Muscle layer of colon (tissue), 2 donors: ENCODE measurements at regions not wholly inside any gene's neighbourhood (a gene's known extent, or its start where the extent isn't known, plus 50 kb on each side); places are given as distances from the start of the nearest gene placed in this dataset.

ENCODE experiments used
- H3K27ac ChIP-seq: one replicate; pipeline ENCODE4 v1.7.0; 2013; ENCODE audit warnings: low read depth, mild to moderate bottlenecking, low read length, moderate library complexity
- H3K27me3 ChIP-seq, 2 donors: one replicate each; pipeline ENCODE4 v1.7.0; 2013; ENCODE audit warnings: low read length in 2 of 2, mild to moderate bottlenecking in 2 of 2; ENCODE audit not compliant: insufficient read depth in 2 of 2, control insufficient read depth in 1 of 2
- H3K36me3 ChIP-seq: one replicate; pipeline ENCODE4 v1.7.0; 2013; ENCODE audit warnings: mild to moderate bottlenecking, low read length; ENCODE audit not compliant: insufficient read depth
- H3K4me1 ChIP-seq: one replicate; pipeline ENCODE4 v1.7.0; 2013; ENCODE audit warnings: mild to moderate bottlenecking, low read length; ENCODE audit not compliant: insufficient read depth
- H3K4me3 ChIP-seq, 2 donors: one replicate each; pipeline ENCODE4 v1.7.0; 2013; ENCODE audit warnings: low read length in 2 of 2, low read depth in 1 of 2, mild to moderate bottlenecking in 1 of 2, moderate library complexity in 1 of 2
- H3K9ac ChIP-seq: one replicate; pipeline ENCODE4 v1.7.0; 2013; ENCODE audit warnings: low read length
- H3K9me3 ChIP-seq: one replicate; pipeline ENCODE4 v1.7.0; 2013; ENCODE audit warnings: mild to moderate bottlenecking, low read length
- donor health status: abdominal sarcoma.
- donor health status: Adenocarcinoma of cecum.

DNA sequence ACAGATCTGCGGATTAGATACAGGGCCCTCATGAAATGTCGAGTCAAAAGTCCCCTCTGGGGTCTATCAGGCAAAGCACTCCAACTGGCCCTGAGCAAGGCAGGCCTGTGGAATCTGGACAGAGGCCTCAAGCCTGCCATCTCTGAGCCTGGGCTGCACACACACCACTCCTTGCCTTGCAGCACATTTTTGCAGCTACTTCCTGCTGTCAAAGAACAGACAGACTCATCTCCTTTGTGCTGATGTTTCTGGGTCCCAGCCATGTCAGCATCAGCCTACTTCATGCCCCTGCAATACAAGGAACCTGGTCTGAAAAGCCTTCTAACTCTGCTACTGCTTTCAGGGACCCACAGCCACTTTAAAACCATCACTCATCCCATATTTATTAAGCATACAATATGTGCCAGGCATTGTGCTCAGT, 60.6 kb upstream of the IL12A start:
- no peaks in the 10 kb centered on the region for H3K36me3 ChIP-seq
- peaks cover 23% of the 10 kb centered on the region for H3K4me1 ChIP-seq
- H3K9ac ChIP-seq: no peak overlapping the region
- no peak overlapping the region for H3K4me3 ChIP-seq
- peak overlapping the region; percentile 35 for H3K27ac ChIP-seq
- H3K27me3 ChIP-seq: no peaks in the 10 kb centered on the region
- H3K9me3 ChIP-seq: no peaks in the 10 kb centered on the region

DNA sequence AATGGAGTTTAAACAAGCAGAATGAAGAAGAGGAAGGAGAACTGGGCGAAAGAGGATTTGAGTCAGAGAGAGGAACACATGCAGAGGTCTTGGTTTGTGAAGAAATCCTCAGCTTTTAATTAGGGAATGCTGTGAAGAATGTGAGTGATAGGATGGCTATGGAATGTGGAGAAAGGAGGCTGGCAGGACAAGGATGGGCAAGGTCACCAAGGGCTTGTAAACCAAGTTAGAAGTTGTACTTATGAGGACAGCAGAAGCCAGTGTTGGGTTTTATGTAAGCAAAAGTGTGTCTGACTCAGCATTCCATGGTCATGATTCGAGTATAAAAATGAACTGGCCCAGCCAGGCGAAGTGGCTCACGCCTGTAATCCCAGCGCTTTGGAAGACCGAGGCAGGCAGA, 60.0 kb upstream of the IL12A start:
- Histone ChIP-seq H3K9me3 (no peaks in the 10 kb centered on the region), H3K4me1 (peaks cover 23% of the 10 kb centered on the region), H3K4me3 (no peak overlapping the region), H3K27me3 (no peaks in the 10 kb centered on the region), H3K9ac (no peak overlapping the region), H3K36me3 (no peaks in the 10 kb centered on the region), H3K27ac (peak overlapping the region; percentile 35)

DNA sequence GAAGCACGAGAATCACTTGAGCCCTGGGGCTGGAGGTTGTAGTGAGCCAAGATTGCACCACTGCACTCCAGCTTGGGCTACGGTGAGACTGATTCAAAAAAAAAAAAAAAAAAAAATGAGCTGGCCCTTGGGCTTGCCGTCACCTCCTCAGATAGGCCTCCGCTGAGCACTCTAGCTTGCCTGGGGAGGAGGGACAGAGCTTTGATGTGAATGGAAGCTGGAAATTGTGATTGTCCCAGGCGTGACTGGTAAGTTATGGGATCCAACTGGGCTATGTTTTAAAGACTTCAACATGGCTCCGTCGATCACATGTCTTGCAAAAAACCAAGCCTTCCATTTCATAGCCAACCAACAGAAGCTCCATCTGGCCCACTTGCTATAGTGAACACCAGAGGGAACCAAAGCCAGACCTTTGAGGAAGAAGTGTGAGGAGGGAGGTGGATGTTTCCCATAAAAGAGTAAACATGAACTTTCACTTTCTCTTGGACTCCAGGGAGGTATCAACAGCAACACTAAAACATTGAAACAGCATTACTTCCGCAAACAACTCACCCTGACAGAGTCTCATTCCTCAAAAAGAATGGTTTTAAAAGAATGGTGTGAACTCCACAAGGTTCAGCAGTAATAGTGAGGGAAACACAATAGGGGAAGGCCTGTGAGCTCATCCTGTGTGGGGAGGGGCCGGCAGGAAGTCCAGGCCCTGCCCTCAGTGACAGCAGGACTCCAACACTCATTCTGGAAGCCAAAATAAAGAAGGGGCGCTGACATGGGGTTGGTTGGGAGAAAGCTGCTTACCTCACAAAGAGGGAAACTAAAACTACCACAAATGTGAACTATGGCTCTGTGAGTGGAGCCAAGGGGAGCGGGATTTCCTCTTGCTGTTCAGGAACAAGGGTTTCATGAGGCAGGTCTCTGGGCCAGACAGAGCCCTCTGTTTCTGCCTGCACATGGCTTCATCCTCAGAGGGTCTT, 59.2 kb upstream of the IL12A start:
- Histone ChIP-seq H3K9me3 (no peaks in the 10 kb centered on the region), H3K36me3 (no peaks in the 10 kb centered on the region), H3K9ac (no peak overlapping the region), H3K4me1 (peaks cover 23% of the 10 kb centered on the region), H3K27ac (peak overlapping the region; percentile 7), H3K4me3 (no peak overlapping the region), H3K27me3 (no peaks in the 10 kb centered on the region)

DNA sequence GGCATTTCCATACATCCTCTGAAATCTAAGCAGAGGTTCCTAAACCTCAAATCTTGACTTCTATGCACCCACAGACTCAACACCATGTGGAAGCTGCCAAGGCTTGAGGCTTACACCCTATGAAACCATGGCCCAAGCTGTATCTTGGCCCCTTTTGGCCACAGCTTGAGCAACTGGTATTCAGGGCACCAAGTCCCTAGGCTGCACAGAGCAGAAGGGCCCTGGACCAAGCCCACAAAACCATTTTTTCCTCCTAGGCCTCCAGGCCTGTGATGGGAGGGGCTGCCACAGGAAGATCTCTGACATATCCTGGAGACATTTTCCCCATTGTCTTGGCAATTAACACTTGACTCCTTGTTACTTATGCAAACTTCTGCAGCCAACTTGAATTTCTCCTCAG, 54.4 kb upstream of the IL12A start:
- no peak overlapping the region for H3K4me3 ChIP-seq
- H3K36me3 ChIP-seq: no peaks in the 10 kb centered on the region
- no peak overlapping the region for H3K27ac ChIP-seq
- H3K9me3 ChIP-seq: no peaks in the 10 kb centered on the region
- H3K9ac ChIP-seq: no peak overlapping the region
- H3K27me3 ChIP-seq: no peaks in the 10 kb centered on the region
- H3K4me1 ChIP-seq: peaks cover 20% of the 10 kb centered on the region

DNA sequence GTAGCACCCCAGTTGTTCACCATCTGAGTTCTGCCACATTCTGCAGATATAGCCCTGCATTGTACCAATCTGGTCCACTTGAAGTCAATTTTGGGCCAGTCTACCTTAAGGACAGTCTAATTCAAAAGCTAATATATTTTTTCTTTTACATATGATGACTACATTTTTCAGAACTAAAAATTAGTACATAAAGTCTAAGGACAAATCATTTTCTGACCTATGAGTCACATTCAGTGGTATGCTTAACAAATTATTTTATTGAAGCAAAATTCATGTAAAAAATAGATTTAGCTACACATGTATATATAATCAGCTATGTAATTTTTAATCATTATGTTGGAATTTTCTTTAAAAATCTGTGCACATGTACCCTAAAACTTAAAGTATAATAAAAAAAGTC, 52.1 kb upstream of the IL12A start:
- peaks cover 14% of the 10 kb centered on the region for H3K4me1 ChIP-seq
- H3K27ac ChIP-seq: no peak overlapping the region
- H3K9ac ChIP-seq: no peak overlapping the region
- H3K9me3 ChIP-seq: no peaks in the 10 kb centered on the region
- no peak overlapping the region for H3K4me3 ChIP-seq
- H3K27me3 ChIP-seq: no peaks in the 10 kb centered on the region
- H3K36me3 ChIP-seq: no peaks in the 10 kb centered on the region

DNA sequence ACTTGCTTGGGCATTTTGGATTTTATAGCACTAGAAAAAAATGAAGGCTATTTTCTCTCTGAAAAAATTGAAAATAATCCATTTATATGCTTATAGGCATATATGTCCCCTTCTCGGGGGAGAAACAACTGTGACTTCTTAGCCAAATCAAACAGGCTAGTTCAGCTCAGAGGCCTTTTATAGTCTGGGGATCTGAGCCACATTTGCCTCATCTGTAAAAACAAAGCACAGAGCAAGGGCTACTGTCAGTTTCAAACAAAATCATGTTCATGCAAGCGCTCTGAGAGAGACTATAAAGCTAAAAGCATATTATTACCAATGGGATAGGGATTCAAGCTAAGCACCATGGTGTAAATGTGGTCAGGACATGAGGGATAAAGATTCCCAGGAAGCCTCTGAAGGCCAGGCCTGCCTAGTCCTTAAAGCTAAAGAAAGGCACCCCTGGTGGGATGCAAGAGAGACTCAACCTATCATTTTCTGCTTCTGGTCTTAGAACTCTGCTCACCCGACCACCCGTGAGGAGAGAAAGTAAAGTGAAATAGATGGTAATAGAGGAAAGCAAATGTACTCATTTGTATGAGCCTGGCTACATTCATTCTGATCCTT, 51.0 kb upstream of the IL12A start:
- Histone ChIP-seq H3K27me3 (no peaks in the 10 kb centered on the region), H3K36me3 (no peaks in the 10 kb centered on the region), H3K9me3 (no peaks in the 10 kb centered on the region), H3K4me1 (peaks cover 14% of the 10 kb centered on the region), H3K9ac (no peak overlapping the region), H3K4me3 (no peak overlapping the region), H3K27ac (peak overlapping the region; percentile 5)

DNA sequence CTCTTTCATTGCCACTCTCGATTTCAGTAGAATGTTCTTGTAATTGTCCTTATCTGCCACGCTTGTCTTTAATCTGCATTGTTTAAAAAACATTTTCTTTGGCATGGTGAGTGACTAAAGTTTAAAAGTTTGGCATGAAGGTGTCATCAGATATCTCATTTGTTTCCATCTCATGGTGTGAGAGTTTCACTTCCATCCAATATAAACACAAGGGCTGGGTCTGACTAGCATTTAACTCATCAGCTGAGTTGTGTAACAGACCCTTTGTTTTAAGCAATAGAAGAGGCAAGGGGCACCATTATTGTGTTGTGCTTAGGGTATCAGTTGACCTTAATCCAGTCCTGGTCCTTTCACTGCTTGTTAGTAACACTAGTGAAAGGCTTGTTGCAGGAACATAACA, 49.9 kb upstream of the IL12A start:
- H3K36me3 ChIP-seq: no peaks in the 10 kb centered on the region
- H3K4me3 ChIP-seq: no peak overlapping the region
- H3K9ac ChIP-seq: no peak overlapping the region
- H3K27me3 ChIP-seq: no peaks in the 10 kb centered on the region
- no peak overlapping the region for H3K27ac ChIP-seq
- H3K4me1 ChIP-seq: peaks cover 14% of the 10 kb centered on the region
- H3K9me3 ChIP-seq: no peaks in the 10 kb centered on the region
